A673 (cell line): ENCODE measurements at regions not wholly inside any gene's neighbourhood (a gene's known extent, or its start where the extent isn't known, plus 50 kb on each side); places are given as distances from the start of the nearest gene placed in this dataset.

Experiments used
- BruUV-seq: library from RNA; stranded (reverse); fragments of 400-500 nt; replicated peaks from 2 replicates; lab custom pipeline; 2021; lab: Mats Ljungman, UMichigan
- CTCF ChIA-PET: fragments of 300-600 bp; sonication (Branson Sonifier 250); formaldehyde crosslinking; loops from one replicate; lab custom pipeline; 2022; ENCODE audit warnings: antibody characterized with exemption; lab: Charles Lee
- POLR2A ChIA-PET: fragments of 300-600 bp; sonication (Branson Sonifier 250); formaldehyde crosslinking; loops from one replicate; lab custom pipeline; 2022; ENCODE audit warnings: antibody characterized with exemption; ENCODE audit not compliant: low non-redundant PET; lab: Charles Lee
- DNase-seq: peaks from one replicate; pipeline ENCODE4 v3.0.0-alpha.2; 2015; ENCODE audit warnings: low spot score
- H3K27ac ChIP-seq: fragments of 200-600 bp; sonication (generic); 2 replicates; pipeline ENCODE4 v1.5.1; 2016; ENCODE audit warnings: mixed run types, low read depth, mild to moderate bottlenecking, mixed read lengths, antibody characterized with exemption, low read length; ENCODE audit not compliant: poor library complexity, severe bottlenecking
- H3K27me3 ChIP-seq: fragments of 200-600 bp; sonication (generic); replicated peaks from 2 replicates; pipeline ENCODE4 v1.6.1; 2017; ENCODE audit warnings: mixed run types, low read depth, mild to moderate bottlenecking, mixed read lengths, antibody characterized with exemption, low read length; ENCODE audit not compliant: insufficient read depth, poor library complexity
- H3K36me3 ChIP-seq: fragments of 200-600 bp; sonication (generic); 2 replicates; pipeline ENCODE4 v1.6.1; 2016; ENCODE audit warnings: mixed run types, mild to moderate bottlenecking, mixed read lengths, antibody characterized with exemption, low read length; ENCODE audit not compliant: insufficient read depth, poor library complexity, severe bottlenecking
- H3K4me1 ChIP-seq: fragments of 200-600 bp; sonication (generic); 2 replicates; pipeline ENCODE4 v1.6.1; 2017; ENCODE audit warnings: mixed run types, mild to moderate bottlenecking, mixed read lengths, antibody characterized with exemption, low read length; ENCODE audit not compliant: insufficient read depth, poor library complexity, severe bottlenecking
- H3K4me3 ChIP-seq: fragments of 200-600 bp; sonication (generic); 2 replicates; pipeline ENCODE4 v1.5.1; 2016; ENCODE audit warnings: low read depth, mixed run types, mild to moderate bottlenecking, mixed read lengths, low read length; ENCODE audit not compliant: poor library complexity, severe bottlenecking
- H3K9me3 ChIP-seq: fragments of 200-600 bp; sonication (generic); 2 replicates; pipeline ENCODE4 v1.6.1; 2016; ENCODE audit warnings: mixed run types, low read depth, mild to moderate bottlenecking, mixed read lengths, antibody characterized with exemption, low read length; ENCODE audit not compliant: poor library complexity, severe bottlenecking
- EZH2 ChIP-seq: fragments of 200-600 bp; sonication (generic); IDR thresholded peaks from 2 replicates; pipeline ENCODE4 v1.6.1; 2017; ENCODE audit warnings: borderline replicate concordance, low read depth, mild to moderate bottlenecking, mixed read lengths, antibody characterized with exemption, low read length; ENCODE audit not compliant: poor library complexity, severe bottlenecking
- intact Hi-C: fragments of 100-400 bp; cut with micrococcal nuclease; formaldehyde crosslinking; loops from one replicate; pipeline ENCODE4 v1.10.0; 2022; ENCODE audit not compliant: unreplicated experiment
- TF ChIP-seq, protein P1 (sequence below): fragments of 300-800, 200-600 bp; sonication (generic); conservative IDR thresholded peaks from 2 replicates; pipeline ENCODE4 v1.5.1; 2017; ENCODE audit warnings: low read depth, mild to moderate bottlenecking, antibody characterized with exemption, low read length, moderate library complexity, mixed read lengths

- Histone ChIP-seq H3K27me3 (no peaks in the 10 kb centered on the region), H3K9me3 (peaks cover 19% of the 10 kb centered on the region), H3K4me3 (no peak overlapping the region), H3K27ac (no peak overlapping the region), H3K4me1 (no peaks in the 10 kb centered on the region), H3K36me3 (no peaks in the 10 kb centered on the region)
- no TSS peak for BruUV-seq
- CTCF ChIA-PET: no interaction called here
- no peak for DNase-seq
- POLR2A ChIA-PET: no interaction called here
- TF ChIP-seq EZH2: no peak
- TF ChIP-seq, protein P1, sequence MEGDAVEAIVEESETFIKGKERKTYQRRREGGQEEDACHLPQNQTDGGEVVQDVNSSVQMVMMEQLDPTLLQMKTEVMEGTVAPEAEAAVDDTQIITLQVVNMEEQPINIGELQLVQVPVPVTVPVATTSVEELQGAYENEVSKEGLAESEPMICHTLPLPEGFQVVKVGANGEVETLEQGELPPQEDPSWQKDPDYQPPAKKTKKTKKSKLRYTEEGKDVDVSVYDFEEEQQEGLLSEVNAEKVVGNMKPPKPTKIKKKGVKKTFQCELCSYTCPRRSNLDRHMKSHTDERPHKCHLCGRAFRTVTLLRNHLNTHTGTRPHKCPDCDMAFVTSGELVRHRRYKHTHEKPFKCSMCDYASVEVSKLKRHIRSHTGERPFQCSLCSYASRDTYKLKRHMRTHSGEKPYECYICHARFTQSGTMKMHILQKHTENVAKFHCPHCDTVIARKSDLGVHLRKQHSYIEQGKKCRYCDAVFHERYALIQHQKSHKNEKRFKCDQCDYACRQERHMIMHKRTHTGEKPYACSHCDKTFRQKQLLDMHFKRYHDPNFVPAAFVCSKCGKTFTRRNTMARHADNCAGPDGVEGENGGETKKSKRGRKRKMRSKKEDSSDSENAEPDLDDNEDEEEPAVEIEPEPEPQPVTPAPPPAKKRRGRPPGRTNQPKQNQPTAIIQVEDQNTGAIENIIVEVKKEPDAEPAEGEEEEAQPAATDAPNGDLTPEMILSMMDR: no peak
- intact Hi-C loops: loop anchor here (2.0 kb wide), 1 partner anchor 1419 kb away; no protein-coding TSS in a partner anchor
These were observed 1350.2 kb upstream of the RAG2 start for GRCh38 chr11:37948258-37948657.

DNA sequence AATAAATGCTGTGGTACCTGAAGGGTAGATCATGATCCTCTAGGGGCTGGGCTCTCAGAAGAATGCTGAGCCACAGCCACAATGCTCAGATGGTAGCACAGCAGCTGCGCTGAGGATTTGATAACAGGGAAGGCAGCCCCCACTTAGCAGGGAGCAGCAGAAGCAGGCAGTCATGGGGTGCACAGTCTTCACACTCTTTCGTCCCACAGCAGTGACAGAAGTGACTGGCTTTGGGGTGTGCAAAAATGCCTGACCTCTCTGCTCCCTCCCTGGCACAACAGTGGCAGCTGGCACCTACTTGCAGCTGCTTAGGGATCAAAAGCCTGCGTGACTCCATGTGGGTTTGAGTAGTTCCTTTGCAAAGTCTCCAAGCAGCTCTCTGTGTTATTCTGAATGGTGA is 1349.8 kb upstream of the RAG2 start:
- no peaks in the 10 kb centered on the region for H3K4me1 ChIP-seq
- POLR2A ChIA-PET: no interaction called here
- TF ChIP-seq, protein P1: no peak
- TF ChIP-seq EZH2: no peak
- BruUV-seq: no TSS peak
- no peaks in the 10 kb centered on the region for H3K36me3 ChIP-seq
- intact Hi-C loops: loop anchor here (2.0 kb wide), 2 partner anchors 843 to 1419 kb away; no protein-coding TSS in a partner anchor
- H3K4me3 ChIP-seq: no peak overlapping the region
- H3K27ac ChIP-seq: no peak overlapping the region
- no peaks in the 10 kb centered on the region for H3K27me3 ChIP-seq
- H3K9me3 ChIP-seq: peaks cover 19% of the 10 kb centered on the region
- DNase-seq: no peak
- CTCF ChIA-PET: no interaction called here

DNA sequence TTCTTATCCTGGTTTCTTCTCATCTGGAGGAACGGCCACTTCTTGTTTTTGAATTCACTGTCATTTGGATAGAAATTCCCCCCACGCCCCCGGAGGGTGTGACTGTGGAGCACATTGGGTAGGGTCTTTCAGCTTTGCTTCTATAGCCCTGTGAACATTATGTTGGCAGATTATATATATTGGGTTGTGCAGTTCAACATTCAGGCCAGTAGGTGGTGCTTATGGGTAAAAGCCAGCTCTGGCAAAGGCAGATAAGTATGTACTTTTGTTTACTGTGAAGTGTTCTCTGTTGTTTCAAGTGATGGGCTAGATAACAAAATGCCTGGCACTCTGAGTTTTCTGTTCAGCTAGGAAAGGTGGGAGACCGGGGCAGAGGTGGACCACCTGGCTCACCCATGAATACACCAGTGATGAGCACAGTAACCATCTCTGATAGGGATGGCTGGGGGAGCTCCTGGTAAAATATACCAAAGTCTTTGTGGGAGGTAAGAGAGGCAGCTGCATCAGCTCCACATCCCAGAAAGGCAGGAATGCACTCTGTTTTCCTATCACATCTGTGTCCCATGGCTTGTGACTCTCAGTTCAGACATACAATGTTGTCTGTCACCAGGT is 1348.2 kb upstream of the RAG2 start:
- no peak overlapping the region for H3K4me3 ChIP-seq
- no TSS peak for BruUV-seq
- no peaks in the 10 kb centered on the region for H3K4me1 ChIP-seq
- DNase-seq: peak; percentile 86
- intact Hi-C loops: loop anchor here (2.0 kb wide), 1 partner anchor 845 kb away; no protein-coding TSS in a partner anchor
- ChIA-PET CTCF (interaction anchor here (0.9 to 1.3 kb wide), 3 partner anchors 9 to 845 kb away, joined by 3 to 10 read pairs (median 4); no protein-coding TSS in a partner anchor), POLR2A (no interaction called here)
- no peaks in the 10 kb centered on the region for H3K27me3 ChIP-seq
- H3K27ac ChIP-seq: no peak overlapping the region
- no peaks in the 10 kb centered on the region for H3K36me3 ChIP-seq
- H3K9me3 ChIP-seq: peaks cover 19% of the 10 kb centered on the region
- TF ChIP-seq, protein P1: peak; percentile 96
- no peak for TF ChIP-seq EZH2
